ENCODE measurements at regions not wholly inside any gene's neighbourhood (a gene's known extent, or its start where the extent isn't known, plus 50 kb on each side); places are given as distances from the start of the nearest gene placed in this dataset.

- Histone ChIP-seq H3K36me3 (ENCODE audit: control insufficient read depth in 1 of 2, insufficient read depth in 2 of 2, low read length in 2 of 2) (no peaks in the 10 kb centered on the region), H4K20me1 (ENCODE audit: insufficient read depth) (no peaks in the 10 kb centered on the region), H3K4me2 (ENCODE audit: low read length) (no peak overlapping the region), H3K27ac (ENCODE audit: low read depth, low read length) (no peak overlapping the region), H3K9me2 (ENCODE audit: insufficient read depth) (no peaks in the 10 kb centered on the region), H3K4me3 (replicated peaks in 1 of 2; ENCODE audit: low read depth in 1 of 2, low read length in 2 of 2) (no peak overlapping the region), H3K9me3 (ENCODE audit: control insufficient read depth in 1 of 2, insufficient read depth in 1 of 2, low read depth in 1 of 2, low read length in 2 of 2) (no peaks in the 10 kb centered on the region), H3K27me3 (ENCODE audit: insufficient read depth, low read length) (no peaks in the 10 kb centered on the region; the same call in 1 of the 2 replicates), H3K9ac (ENCODE audit: low read length) (no peak overlapping the region), H2AFZ (ENCODE audit: low read depth, low read length, poor library complexity, severe bottlenecking) (no peak overlapping the region), H3K4me1 (ENCODE audit: control insufficient read depth in 1 of 2, insufficient read depth in 2 of 2, low read length in 2 of 2) (no peaks in the 10 kb centered on the region), H3K79me2 (ENCODE audit: insufficient read depth, low read length) (no peaks in the 10 kb centered on the region)
- no peak for ATAC-seq
- no TSS peak for BruUV-seq (replicated peaks)
- POLR2A ChIA-PET: no interaction called here
- CTCF ChIA-PET: no interaction called here
- TF ChIP-seq JUND (IDR thresholded peaks at IDR 0.05): no peak
- no peak for TF ChIP-seq MAX (IDR thresholded peaks at IDR 0.05)
- no peak for TF ChIP-seq ATF3 (IDR thresholded peaks at IDR 0.05)
- TF ChIP-seq REST (IDR thresholded peaks at IDR 0.05; ENCODE audit: low read depth): no peak
- TF ChIP-seq EGR1 (IDR thresholded peaks at IDR 0.05; ENCODE audit: low read depth): no peak
- TF ChIP-seq, protein P1, sequence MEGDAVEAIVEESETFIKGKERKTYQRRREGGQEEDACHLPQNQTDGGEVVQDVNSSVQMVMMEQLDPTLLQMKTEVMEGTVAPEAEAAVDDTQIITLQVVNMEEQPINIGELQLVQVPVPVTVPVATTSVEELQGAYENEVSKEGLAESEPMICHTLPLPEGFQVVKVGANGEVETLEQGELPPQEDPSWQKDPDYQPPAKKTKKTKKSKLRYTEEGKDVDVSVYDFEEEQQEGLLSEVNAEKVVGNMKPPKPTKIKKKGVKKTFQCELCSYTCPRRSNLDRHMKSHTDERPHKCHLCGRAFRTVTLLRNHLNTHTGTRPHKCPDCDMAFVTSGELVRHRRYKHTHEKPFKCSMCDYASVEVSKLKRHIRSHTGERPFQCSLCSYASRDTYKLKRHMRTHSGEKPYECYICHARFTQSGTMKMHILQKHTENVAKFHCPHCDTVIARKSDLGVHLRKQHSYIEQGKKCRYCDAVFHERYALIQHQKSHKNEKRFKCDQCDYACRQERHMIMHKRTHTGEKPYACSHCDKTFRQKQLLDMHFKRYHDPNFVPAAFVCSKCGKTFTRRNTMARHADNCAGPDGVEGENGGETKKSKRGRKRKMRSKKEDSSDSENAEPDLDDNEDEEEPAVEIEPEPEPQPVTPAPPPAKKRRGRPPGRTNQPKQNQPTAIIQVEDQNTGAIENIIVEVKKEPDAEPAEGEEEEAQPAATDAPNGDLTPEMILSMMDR (IDR thresholded peaks at IDR 0.05 in 2 of 3, conservative IDR thresholded peaks at IDR 0.05 in 1 of 3; ENCODE audit: borderline replicate concordance in 1 of 3, insufficient read depth in 1 of 3, low read depth in 2 of 3, low read length in 2 of 3): no peak
- no peak for TF ChIP-seq FOSL1 (IDR thresholded peaks at IDR 0.05; ENCODE audit: low read depth)
- no peak for TF ChIP-seq SIN3A (IDR thresholded peaks at IDR 0.05; ENCODE audit: low read depth)
- TF ChIP-seq YY1 (IDR thresholded peaks at IDR 0.05; ENCODE audit: extremely low read depth, insufficient replicate concordance, low read depth, low read length): no peak
- RAD21 ChIA-PET (ENCODE audit: low non-redundant PET in 1 of 2, low total read pairs in 2 of 2, uncharacterized antibody in 2 of 2, unreplicated experiment in 2 of 2): no interaction called here
- intact Hi-C loops (cut with micrococcal nuclease): no loop called here
- DNase-seq (ENCODE audit: low read depth, low spot score): no peak
Observed at GRCh38 chr22:48436201-48436931, 1391.3 kb downstream of the BRD1 start.
